Adrenal gland (tissue), 9 donors: ENCODE measurements at regions not wholly inside any gene's neighbourhood (a gene's known extent, or its start where the extent isn't known, plus 50 kb on each side); places are given as distances from the start of the nearest gene placed in this dataset.

Experiments used
- DNase-seq, 7 donors: peaks; one replicate each; pipeline ENCODE4 v3.0.0-alpha.2; 2019 to 2020
- H3K27ac ChIP-seq, 5 donors: fragments of 200-600 bp; sonication (generic) in 4 of 5; 1 replicate in 3 of 5; 2 replicates in 2 of 5; pipeline versions ENCODE4 v1.5.1 to v1.8.0; 2016 to 2020; ENCODE audit warnings: mild to moderate bottlenecking in 1 of 5
- H3K27me3 ChIP-seq: fragments of 200-600 bp; 2 replicates; pipeline ENCODE4 v1.8.0; 2021
- H3K36me3 ChIP-seq, 2 donors: fragments of 200-600 bp; replicated peaks in 1 of 2; 1 replicate in 1 of 2; 2 replicates in 1 of 2; pipeline versions ENCODE4 v1.5.1 to v1.8.0; 2018 to 2022
- H3K4me1 ChIP-seq, 2 donors: fragments of 200-600 bp; replicated peaks in 1 of 2; 1 replicate in 1 of 2; 2 replicates in 1 of 2; pipeline versions ENCODE4 v1.5.1 to v1.8.0; 2018 to 2021
- H3K4me3 ChIP-seq, 4 donors: fragments of 200-600 bp; sonication (generic) in 3 of 4; one replicate each; pipeline ENCODE4 v1.5.1; 2016 to 2018
- H3K9me3 ChIP-seq, 3 donors: fragments of 200-600 bp; sonication (generic) in 1 of 3; replicated peaks in 1 of 3; 1 replicate in 2 of 3; 2 replicates in 1 of 3; pipeline versions ENCODE4 v1.5.1 to v1.8.0; 2016 to 2021
- POLR2A ChIP-seq, 2 donors: fragments of 450-650 bp; IDR thresholded peaks; one replicate each; pipeline ENCODE4 v1.6.1; 2017; ENCODE audit warnings: antibody characterized with exemption in 2 of 2, mild to moderate bottlenecking in 2 of 2, moderate library complexity in 1 of 2
- WGBS, 4 donors: extraction: QIAGEN DNeasy Blood & Tissue Kit in 2 of 4; methylation state at CpG; one replicate each; pipeline versions ENCODE4 v1.1.5 to v1.1.7; 2013 to 2017; 5-methylcytosine and 5-hydroxymethylcytosine counted together
- intact Hi-C, 2 donors: fragments of 100-400 bp; cut with DNase I; formaldehyde crosslinking; loops; one replicate each; pipeline versions ENCODE4 v1.14.1 to v1.15.0; 2022 to 2023
- TF ChIP-seq, protein P1 (sequence below), 6 experiments: fragments of 450-650 bp in 4 of 6; fragments of 200-600 bp in 2 of 6; sonication (generic) in 1 of 6; IDR thresholded peaks; 1 replicate in 5 of 6; 2 replicates in 1 of 6; pipeline versions ENCODE4 v1.5.1 to v1.8.0; 2016 to 2021; ENCODE audit warnings: antibody characterized with exemption in 6 of 6, mild to moderate bottlenecking in 2 of 6, moderate library complexity in 1 of 6
- donor health status: healthy with polysubstance abuse.
- donor health status: Bipolar disorder and iron deficiency.
- donor health status: DM: yes; HTN: yes; CAD: no.
- donor health status: DM: no; HTN: no; CAD: no.
- donor health status: DM: no; HTN: no; CAD: no.

DNA sequence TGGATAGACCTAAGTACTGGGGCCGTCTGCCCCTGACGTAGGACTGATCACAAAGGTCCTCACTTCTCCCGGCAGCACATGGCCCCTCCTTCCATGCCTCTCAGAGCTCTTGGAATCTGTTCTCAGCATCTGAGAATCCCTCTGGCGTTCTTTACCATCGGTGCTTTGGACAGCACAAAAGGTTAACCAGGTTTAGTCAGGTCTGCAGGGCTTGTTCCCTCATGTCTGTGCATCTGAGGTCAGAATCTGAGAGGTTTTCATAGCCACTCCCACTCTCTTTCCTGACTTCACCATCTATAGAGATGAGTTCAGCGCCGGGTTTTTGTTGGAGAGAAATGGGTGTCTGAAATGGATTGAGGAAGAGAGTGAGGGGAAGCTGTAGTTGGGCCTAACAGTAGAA, 130.0 kb upstream of the ARHGAP5 start:
- Histone ChIP-seq H3K9me3 (no peaks in the 10 kb centered on the region), H3K27me3 (no peaks in the 10 kb centered on the region), H3K4me1 (peaks cover 0 to 6% of the 10 kb centered on the region in 2 donors), H3K36me3 (no peaks in the 10 kb centered on the region), H3K4me3 (no peak overlapping the region), H3K27ac (no peak overlapping the region)
- DNase-seq: no peak
- no peak for TF ChIP-seq POLR2A (IDR thresholded peaks at IDR 0.05)
- TF ChIP-seq, protein P1, sequence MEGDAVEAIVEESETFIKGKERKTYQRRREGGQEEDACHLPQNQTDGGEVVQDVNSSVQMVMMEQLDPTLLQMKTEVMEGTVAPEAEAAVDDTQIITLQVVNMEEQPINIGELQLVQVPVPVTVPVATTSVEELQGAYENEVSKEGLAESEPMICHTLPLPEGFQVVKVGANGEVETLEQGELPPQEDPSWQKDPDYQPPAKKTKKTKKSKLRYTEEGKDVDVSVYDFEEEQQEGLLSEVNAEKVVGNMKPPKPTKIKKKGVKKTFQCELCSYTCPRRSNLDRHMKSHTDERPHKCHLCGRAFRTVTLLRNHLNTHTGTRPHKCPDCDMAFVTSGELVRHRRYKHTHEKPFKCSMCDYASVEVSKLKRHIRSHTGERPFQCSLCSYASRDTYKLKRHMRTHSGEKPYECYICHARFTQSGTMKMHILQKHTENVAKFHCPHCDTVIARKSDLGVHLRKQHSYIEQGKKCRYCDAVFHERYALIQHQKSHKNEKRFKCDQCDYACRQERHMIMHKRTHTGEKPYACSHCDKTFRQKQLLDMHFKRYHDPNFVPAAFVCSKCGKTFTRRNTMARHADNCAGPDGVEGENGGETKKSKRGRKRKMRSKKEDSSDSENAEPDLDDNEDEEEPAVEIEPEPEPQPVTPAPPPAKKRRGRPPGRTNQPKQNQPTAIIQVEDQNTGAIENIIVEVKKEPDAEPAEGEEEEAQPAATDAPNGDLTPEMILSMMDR (IDR thresholded peaks at IDR 0.05): no peak
- intact Hi-C loops: no loop called here
- WGBS, 4 donors: 82 to 89% (median 86%) methylated on average over 7 of the region's 7 CpGs

DNA sequence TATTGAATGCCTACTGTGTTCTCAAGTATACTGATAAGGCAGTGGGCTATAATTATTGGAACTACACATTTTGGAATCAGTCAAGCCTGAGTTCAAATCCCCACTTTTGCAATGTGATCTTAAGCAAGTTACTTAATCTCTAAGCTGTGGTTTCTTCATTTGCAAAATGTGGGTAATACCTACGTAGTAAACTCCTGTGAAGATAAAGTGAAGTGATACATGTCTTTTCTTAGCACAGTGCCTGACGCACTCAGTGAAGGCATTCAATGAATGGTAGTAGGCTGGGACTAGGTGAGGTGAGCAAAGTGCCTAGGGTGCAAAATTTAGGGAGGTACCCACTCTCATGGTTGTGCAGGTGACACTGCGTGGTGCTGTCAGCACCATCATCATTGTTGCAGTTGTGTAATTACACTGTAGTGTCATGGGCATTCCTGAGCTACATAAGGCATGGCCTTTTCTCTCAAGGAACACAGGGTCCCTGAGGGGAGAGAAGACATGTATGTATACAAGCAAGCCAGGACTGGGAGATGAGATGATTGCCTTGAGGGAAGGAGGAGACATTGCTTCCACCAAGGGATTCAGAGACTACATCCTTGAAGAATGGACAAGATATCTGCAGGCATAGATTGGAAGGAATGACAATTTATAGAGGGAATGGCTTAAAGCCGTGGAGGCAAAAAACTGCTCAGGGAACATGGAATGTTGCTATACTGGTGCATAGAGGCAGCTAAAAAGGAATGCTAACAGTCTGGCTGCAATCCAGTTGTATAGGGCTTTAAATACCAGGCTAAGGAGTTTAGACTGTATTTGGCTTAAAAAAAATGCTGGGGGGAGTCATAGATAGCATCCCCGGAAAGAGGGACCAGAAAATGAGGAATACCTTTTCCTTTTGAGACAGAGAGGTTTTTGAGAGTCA, 129.2 kb upstream of the ARHGAP5 start:
- H3K27me3 ChIP-seq: no peaks in the 10 kb centered on the region
- no peak for DNase-seq
- TF ChIP-seq, protein P1 (IDR thresholded peaks at IDR 0.05): no peak
- TF ChIP-seq POLR2A (IDR thresholded peaks at IDR 0.05): no peak
- no peak overlapping the region for H3K27ac ChIP-seq
- no peaks in the 10 kb centered on the region for H3K9me3 ChIP-seq
- intact Hi-C loops: no loop called here
- H3K4me3 ChIP-seq: no peak overlapping the region
- H3K4me1 ChIP-seq: peaks cover 0 to 6% of the 10 kb centered on the region in 2 donors
- WGBS, 4 donors: 87 to 91% (median 90%) methylated on average over 5 of the region's 5 CpGs
- H3K36me3 ChIP-seq: no peaks in the 10 kb centered on the region

DNA sequence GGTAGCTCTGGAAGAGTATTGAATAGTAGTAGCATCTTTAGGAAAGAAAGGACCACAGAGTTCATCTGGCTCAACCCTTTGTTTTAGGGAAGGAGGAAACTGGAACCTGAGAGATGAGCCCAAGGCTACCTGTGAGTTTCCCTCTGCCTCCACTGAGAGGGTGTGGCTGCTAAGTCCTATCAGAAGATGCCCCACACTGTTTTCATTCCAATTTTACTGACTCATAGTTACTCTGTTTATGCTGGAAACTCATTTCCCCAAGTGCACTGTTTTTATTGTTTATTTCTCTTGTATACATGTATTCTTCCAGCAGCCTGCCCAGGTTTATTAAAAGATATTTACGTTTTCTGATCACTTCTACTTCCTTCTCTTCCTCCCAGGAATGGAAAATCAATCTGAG, 127.4 kb upstream of the ARHGAP5 start:
- 50 to 67% (median 64%) methylated on average over 1 of the region's 1 CpG for WGBS, 4 donors
- H3K4me1 ChIP-seq: peaks cover 0 to 6% of the 10 kb centered on the region in 2 donors
- H3K27me3 ChIP-seq: no peaks in the 10 kb centered on the region

DNA sequence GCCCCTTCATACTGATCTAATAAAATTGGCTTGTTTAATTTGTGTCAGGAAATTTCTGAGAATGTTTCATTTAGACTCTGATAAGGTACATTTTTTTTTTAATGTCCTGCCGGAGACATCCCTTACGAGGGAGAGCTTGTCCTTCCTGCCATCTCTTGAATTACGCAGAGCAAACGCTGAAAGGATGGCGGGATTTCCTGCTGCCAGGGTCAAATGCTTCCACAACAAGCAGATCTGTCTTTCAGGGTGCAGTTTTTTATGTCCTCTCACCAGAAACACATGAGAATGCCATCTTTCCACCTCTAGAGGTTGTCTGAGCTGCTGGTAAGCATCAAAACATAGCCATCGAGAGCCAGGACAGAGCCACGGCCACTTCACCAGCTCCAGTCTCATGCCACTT, 126.8 kb upstream of the ARHGAP5 start:
- TF ChIP-seq POLR2A (IDR thresholded peaks at IDR 0.05): no peak
- TF ChIP-seq, protein P1 (IDR thresholded peaks at IDR 0.05): no peak
- no peaks in the 10 kb centered on the region for H3K27me3 ChIP-seq
- DNase-seq: no peak
- no peaks in the 10 kb centered on the region for H3K9me3 ChIP-seq
- peaks cover 0 to 6% of the 10 kb centered on the region in 2 donors for H3K4me1 ChIP-seq
- peak overlapping the region in 2 of 5 donors; percentile 34 to 50 for H3K27ac ChIP-seq
- WGBS, 4 donors: 65 to 72% (median 70%) methylated on average over 7 of the region's 7 CpGs
- H3K4me3 ChIP-seq: no peak overlapping the region
- intact Hi-C loops: no loop called here
- no peaks in the 10 kb centered on the region for H3K36me3 ChIP-seq

More for the DNA sequence above, 127.4 kb upstream of the ARHGAP5 start:
- Histone ChIP-seq H3K9me3 (no peaks in the 10 kb centered on the region), H3K36me3 (no peaks in the 10 kb centered on the region), H3K27ac (peak overlapping the region in 1 of 5 donors; percentile 26), H3K4me3 (no peak overlapping the region)
- DNase-seq: no peak
- intact Hi-C loops: no loop called here
- TF ChIP-seq POLR2A (IDR thresholded peaks at IDR 0.05): no peak
- TF ChIP-seq, protein P1 (IDR thresholded peaks at IDR 0.05): no peak
